ENCODE measurements at regions not wholly inside any gene's neighbourhood (a gene's known extent, or its start where the extent isn't known, plus 50 kb on each side); places are given as distances from the start of the nearest gene placed in this dataset.
"Not testable (repeated sequence)": the region's sequence is repeated elsewhere in the genome, so short reads cannot be mapped to it uniquely, and the experiment has no call there.

DNA sequence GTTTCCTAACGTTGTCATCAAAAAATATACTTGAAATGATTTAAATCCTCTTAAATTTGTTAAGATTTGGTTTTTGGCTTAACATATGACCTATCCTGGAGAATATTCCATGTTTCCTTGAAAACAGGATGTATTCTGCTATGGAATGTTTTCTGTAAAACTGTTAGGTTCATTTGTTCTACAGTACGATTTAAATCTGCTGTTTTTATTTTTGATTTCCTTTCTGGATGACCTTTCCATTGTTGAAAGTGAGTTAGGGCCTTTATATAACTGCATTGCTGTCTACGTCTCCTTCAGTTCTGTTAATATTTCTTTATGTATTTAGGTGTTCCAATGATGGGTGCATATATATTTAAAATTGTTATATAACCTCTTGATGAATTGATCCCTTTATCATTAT lies 465.3 kb upstream of the ALCAM start:
- DNase-seq, result no peak

DNA sequence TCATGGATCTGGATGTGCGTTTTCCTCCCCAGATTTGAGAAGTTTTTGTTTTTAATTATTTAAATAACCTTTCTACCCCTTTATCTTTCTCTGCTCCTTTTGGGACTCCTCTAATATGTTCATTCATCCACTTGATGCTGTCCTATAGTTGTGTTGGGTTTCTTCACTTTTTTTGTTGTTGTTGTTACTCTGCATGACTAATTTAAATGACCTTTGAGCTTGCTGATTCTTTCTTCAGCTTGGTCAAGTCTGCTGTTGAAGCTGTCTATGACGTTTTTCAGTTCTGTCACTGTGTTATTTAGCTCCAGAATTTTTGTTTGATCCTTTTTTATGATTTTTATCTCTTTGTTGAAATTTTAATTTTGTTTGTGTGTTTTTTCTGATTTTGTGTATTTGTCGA lies 463.6 kb upstream of the ALCAM start:
- DNase-seq, result no peak

DNA sequence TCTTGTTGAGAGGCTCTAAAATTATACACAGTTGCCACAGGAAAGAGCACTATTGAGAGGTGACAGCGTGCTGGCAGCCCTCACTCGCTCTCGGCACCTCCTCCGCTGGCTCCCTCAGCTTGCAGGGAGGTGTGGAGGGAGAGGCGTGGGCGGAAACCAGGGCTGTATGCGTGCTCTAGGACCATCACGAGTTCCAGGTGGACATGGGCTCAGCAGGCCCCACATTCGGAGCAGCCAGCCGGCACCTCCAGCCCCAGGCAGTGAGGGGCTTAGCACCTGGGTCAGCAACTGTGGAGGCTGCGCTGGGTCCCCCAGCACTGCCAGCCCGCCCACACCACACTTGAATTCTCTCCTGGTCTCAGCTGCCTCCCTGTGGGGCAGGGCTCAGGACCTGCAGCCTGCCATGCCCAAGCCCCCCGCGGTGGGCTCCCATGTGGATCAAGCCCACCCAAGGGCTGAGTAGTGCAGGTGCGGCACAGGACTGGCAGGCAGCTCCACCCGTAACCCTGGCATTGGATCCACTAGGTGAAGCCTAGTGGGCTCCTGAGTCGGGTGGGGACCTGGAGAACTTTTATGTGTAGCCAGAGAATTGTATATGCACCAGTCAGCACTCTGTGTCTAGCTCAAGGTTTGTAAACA lies 460.6 kb upstream of the ALCAM start:
- DNase-seq, result no peak

DNA sequence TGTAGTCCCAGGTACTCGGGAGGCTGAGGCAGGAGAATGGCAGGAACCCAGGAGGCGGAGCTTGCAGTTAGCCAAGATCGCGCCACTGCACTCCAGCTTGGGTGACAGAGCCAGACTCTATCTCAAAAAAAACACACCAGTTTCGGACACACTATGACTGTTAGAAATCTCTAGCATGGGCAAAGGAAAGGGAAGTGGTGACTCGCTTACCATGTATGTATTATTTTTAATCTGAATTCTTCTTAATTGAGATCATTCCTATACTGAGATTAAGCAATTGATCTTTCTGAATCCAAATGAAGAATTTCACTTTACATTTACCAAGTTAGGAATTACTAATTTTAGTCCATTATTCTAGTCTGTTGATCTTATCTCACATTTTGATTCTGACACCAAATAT lies 459.2 kb upstream of the ALCAM start:
- no peak for DNase-seq

DNA sequence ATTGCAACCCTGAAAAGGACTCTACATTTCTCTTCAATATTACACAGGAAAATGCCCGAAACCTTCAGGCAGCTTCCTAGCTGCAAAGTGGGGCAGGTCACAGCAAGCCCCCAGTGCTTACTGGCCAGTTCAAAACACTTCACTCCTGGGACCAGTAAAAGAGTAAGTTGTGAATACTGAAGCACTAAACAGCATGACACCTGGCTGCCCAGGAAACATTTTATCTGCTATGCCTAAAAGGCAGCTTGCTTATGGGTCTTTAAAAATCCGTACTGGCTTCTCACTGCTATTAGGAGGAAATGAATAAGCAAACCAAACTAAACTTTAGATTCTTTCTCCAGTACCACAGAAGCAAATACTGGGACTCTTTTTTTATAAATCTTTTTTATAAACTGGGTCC lies 457.9 kb upstream of the ALCAM start:
- DNase-seq, result no peak

DNA sequence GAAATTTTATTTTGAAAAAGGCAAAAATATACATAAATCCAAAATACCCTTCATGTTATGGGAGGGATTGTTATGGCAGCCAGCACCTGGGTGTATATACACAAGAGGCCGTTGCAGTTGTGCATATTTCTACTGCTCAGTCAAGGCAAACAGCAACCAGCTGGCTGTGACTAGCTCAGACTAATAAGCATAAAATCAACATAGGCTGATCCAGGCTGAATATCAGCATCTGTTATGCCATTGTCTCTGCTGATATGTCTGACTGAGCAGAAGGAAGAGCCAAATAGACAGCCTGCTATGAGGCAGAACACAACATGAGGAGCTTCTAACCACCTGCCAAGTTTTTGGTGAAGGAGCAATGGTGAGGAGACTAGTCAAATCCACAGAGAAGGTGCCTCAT lies 457.5 kb upstream of the ALCAM start:
- DNase-seq, result peak; percentile 20 to 39

DNA sequence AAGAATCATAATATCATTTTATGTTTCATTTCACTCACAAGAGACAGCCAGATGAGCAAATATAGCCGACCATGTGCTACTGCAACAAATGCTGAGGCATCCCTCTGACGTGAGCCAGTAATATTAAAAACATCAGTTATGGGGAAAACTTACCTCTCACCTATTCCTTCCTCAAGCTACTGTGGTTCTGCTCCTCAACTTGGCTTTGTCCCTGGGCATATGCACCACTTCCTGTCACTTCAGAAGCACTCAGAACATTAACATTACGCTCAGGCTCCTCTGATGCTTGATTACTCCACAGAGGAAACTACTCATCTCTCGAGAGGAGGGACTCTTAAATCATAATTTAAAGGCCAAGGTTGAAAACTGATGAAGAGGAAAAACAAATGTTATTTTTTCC lies 457.0 kb upstream of the ALCAM start:
- no peak for DNase-seq

DNA sequence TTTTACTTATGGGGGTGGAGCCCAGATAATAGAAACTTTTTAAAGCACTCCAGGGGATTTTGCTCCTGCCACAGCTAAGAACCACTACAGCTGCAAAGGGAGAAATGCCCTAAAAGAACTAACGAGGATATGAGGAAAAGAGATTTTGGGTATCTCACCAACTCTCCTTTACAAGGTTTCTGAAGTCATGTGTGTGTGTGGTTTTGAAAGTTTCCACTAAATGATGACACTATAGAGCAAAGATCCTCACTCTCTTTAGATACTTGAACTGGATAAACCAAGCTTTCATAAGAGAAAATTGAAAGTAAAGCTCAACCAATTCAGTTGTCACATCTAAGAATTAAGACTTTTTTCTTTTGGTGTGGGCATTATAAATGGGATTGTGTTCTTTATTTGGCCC lies 455.3 kb upstream of the ALCAM start:
- DNase-seq, result no peak

DNA sequence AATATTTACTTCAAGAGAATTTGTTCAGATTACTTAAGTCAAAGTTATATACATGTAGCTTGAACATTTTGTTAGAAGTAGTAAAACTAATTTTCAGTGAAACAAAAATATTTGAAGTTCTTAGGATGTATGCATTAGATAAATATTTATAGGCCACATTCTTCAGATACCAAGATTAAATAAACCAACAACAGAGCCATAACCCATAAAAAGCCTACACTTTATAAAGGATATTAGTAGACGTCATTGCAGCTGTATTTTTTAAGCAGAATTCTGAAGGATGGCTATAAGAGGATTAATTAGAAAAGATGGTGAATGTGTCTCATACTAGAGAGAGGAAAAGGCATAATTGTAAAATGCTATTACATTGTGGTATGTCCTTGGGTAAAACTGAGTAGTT lies 449.7 kb upstream of the ALCAM start:
- DNase-seq, result no peak

DNA sequence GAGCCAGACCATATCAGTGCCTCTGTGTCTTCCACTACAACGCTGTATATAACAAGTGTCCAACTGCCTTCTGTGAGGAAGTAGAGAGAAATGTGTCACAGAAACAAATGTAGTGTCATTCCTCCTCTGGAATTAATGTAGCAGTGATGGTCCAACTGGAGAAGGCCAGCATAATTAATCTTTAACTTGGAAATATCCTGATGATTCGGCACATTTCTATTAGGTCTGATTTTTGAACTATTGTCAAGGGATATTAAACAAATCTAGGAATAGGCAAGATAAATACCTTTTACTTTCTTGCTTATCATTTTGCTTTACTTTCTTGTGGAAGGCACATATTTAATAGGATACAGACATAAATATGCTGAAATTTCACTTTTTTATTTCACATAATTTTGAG lies 446.2 kb upstream of the ALCAM start:
- DNase-seq, result no peak

DNA sequence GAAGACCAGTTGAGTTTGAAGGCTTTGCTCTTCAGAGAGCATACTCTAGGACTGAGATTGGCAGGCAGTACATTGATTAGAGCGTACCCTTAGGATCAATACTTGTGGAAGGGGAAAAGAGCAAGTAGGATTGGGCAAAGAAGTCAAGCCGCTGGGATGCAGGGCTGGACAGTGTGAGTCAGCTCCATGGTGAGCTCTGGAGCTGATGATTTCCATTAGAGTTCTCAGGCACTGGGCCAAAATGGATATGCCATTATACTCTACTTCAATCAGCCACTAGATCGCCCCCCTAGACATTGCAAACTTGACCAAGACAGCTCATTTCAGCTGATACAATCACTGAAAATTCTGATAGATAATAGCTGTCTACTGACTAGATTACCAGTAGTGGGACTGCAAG lies 432.7 kb upstream of the ALCAM start:
- DNase-seq, result no peak

DNA sequence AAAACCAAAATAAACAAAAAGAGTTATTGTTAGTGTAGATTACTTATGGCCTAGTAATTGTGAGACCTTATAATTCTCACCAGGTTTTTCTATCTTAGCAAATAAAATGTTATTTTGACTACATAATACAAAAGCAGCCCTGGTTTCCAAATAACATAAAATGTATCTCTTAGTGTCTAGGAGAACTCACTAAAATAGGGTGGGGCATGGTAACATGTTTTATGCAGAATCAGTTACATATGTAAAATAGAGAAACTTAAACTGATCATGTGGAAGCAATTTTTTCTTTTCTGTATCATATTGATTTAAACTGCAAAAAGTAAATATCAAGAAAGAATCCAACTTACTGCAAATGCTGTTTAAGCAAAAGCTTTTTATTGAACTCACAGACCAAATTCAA lies 431.1 kb upstream of the ALCAM start:
- no peak for DNase-seq

DNA sequence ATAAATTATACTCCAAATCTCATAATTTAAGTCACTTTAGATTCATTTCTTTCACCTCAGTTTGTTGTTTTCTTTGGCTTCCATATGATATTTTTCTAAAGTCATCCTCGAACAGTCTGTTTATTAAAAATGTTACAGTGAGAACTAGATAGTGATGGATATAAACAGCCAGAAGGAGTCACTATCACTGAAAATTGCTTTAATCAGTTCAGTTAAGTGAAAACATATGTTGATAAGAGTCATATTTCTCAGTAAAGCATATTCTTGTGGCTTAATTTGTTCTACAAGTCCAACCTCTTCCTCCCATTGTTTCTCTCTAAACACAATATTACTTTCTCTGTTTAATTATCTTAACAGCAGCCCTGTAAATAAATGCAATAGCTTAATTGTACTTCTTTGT lies 427.5 kb upstream of the ALCAM start:
- DNase-seq, result no peak

DNA sequence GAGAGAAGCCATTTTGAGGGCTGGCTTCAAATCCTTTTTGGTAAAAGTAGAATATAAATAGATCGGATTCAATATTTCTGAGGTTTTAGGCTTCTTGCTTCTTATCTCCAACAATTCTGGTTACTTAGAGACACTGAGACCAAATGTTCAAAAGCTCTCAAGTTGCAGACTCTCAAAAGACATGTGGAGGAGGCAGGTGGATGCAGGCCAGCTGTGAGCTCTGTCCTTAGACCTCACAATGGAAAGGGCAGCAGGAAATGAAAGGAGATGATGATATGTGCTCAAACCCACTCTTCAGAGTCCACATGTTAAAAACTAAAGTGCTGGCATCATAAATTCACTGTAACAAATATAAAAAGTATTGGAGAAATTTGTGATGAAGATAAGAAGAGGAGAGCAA lies 424.9 kb upstream of the ALCAM start:
- DNase-seq, result no peak

DNA sequence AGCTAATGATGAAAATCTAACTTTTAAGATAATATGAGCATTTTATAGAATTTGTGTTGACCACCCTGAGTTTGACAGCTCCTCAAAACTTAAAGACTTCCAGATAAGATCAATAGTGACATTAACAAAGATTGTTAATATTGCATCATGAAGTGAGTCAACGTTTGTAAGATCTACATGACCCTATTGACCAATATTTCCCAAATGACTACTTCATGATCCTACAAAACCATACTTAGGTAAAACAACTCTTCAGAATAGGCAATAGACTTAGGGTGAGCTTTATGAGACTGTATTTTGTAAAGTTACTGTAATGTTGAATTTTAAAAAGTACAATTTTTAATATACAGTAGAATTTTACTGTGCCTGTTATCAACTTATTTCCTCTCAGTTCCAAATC lies 422.7 kb upstream of the ALCAM start:
- DNase-seq, result no peak

DNA sequence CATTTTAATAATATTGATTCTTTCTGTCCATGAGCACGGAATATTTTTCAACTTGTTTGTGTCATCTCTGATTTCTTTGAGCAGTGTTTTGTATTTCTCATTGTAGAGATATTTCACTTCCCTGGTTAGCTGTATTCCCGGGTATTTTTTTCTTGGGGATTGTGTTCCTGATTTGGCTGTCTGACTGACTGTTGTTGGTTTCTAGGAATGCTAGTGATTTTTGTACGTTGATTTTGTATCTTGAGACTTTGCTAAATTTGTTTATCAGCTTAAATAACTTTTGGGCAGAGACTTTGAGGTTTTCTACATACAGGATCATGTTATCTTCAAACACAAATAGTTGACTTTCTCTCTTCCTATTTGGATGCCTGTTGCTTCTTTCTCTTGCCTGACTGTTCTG lies 418.8 kb upstream of the ALCAM start:
- no peak for DNase-seq

DNA sequence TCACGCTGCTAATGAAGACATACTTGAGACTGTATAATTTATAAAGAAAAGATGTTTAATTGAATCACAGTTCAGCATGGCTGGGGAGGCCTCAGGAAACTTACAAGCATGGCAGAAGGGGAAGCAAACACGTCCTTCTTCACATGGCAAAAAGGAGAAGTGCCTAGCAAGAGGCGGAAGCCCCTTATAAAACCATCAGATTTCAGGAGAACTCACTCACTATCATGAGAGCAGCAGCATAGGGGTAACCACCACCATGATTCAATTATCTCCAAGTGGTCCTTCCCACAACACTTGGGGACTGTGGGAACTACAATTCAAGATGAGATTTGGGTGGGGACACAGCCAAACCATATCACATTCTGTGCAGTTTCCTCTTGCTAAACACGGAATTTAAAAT lies 416.9 kb upstream of the ALCAM start:
- DNase-seq, result not testable (repeated sequence)

DNA sequence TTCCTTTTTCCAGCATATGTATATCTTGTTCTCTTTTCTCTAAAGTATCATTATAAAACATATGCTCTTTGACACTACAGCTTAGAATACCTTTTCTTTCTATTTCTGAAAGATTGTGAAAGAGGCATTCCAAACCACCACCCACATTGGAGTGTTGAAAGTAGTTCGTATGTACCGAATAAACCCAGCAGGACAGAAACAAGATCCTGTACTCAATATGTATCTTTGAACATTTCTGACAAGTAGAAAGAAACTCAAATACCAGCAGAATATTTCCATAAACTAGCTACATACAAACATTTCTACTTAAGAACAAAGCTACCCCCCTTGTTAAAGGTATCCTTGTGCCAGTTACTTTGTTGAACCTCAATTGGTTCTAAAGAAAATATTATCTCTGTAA lies 415.3 kb upstream of the ALCAM start:
- DNase-seq, result no peak

DNA sequence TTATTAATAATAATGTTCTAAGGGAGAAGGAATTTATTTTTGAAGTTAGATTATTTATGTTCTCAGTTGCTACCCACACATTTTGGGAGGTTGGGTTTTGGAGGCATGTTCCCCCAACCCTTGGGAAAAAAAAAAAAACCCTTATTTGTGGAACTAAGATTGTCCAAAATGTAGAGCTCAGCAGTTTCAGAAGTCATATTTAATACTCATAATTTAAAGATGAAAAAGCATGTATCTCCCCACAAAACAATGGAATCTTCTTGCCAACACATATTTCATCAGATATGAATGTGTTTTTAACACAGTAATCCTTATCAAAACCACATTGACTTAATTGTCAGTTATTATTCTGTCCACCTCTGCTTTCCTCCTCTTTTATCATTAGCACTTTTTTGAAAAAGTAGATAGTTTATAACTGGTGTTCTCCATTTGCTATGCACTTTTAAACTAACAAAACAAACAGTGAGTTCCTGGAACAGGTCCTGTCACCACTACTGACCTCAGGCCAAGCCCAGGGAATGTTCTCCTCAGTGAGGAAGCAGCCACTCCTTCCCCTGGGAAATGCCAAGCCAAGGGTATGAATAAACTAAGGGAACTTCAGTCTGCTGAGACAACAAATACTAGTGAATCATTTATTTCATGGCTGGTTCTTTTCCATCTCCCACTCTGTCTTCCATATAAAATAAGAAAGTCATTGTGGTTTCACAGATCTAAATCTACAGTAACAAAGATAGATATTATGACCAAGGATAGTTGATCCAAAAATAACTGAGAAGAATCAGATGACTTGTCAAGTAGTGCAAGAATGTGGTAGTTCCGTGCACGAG lies 414.4 kb upstream of the ALCAM start:
- no peak for DNase-seq

DNA sequence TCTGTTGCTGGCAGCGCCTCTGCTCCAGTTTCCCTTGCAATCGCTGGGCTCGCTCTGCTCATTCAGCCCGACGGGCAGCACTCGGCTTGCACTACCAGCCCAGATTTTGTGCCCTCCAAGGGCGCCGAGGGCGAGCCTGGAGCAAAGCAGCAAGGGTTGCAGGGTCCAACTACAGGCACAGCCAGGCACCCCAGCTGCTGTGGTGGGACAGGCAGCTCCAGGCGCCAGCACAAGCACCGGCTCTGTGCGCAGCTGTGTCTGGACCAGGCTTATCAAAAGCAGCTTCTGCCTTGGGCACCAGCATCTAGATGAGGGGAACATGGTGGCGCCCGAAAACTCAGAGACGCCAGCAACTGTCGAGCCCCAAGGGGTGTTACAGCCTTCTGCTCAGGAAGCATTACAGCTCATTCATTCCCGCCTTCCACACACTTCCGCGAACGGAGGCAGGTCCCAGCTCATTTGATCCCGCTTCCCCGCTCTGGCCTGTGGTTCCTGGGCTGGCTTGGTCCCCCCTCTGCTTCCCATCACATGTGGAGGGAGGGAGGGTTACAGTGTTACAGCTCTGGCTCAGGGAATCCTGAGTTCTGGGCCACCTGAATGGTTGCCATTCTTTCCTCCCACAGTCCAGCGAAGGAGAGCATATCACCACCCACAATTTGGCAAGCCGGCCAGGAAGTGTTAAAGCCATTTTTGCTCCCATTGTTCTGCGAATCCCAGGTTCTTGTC lies 409.9 kb upstream of the ALCAM start:
- no peak for DNase-seq

DNA sequence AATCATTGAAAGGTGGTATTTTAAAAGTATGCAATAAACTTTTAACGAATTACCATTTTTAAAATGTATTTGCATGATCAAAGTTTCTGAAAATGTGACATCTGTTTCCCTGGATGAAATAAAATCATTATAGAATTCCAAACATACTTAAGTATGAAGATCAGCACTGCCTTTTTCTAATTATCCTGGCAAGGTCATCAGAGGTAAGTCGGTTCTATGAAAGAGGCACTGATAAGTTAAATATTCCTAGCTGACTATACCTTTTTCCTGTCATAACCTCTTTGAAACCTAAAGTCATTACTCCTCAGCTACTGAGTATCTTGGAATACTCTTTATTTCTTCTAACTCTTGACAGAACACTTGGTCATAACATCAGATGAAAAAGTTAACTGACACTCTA lies 406.1 kb upstream of the ALCAM start:
- DNase-seq, result no peak

DNA sequence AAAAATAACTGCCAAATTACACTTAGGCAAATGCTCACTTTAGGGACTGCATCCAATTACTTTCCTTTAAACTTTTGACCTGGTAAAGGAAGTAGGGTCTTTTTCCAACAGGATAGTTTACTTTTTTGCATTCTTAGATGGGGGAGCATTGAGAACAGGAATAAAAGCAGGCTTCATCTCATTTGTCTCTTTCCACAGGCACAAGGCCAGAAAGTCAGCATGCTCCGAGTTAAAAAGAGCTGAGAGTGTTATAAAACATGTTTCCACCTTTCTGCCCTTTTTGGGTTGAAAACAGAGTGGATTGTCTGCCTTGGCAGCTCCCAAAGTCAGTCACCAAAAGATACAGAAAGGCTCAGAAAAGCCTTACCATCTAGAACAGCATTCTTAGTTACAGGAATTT lies 404.9 kb upstream of the ALCAM start:
- no peak for DNase-seq

DNA sequence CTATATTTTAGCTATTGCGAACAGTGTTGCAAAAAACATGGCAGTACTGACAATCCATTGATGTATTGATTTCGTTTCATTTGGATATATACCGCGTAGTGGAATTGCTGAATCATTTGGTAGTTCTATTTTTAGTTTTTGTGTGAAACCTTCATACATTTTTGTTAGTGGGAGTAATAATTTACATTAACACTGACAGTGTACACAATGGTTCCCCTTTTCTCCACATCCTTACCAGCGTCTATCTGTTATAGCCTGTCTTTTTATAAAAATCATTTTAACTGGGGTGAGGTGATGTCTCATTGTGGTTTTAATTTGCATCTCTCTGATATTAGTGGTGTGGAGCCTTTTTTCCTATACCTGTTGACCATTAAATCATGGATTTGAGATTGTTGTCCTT lies 392.4 kb upstream of the ALCAM start:
- DNase-seq, result no peak

DNA sequence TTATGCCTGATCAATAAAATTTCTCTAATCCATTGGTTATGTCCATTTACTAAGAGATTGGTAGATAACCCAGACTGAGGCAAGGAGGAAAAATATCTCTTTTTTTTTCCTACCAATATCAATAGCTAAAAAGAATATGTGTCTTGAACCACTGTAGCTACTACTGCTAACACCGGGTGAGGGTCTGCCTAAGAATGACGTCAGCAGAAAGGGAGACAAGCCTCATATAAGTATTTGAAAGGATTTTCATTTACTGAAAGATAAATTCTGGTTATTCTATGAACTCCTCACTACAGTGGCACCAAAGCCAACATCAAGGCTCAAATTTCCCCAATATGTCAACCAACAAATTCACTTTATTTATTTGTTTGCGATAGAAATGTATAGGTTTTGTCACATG lies 389.0 kb upstream of the ALCAM start:
- DNase-seq, result no peak
